Duodenal mucosa (tissue), 2 donors: ENCODE measurements at regions not wholly inside any gene's neighbourhood (a gene's known extent, or its start where the extent isn't known, plus 50 kb on each side); places are given as distances from the start of the nearest gene placed in this dataset.

Source experiments
- H3K27ac ChIP-seq: one replicate; pipeline ENCODE4 v1.7.0; 2013; ENCODE audit warnings: low read depth, low read length
- H3K27me3 ChIP-seq, 2 donors: one replicate each; pipeline ENCODE4 v1.7.0; 2013; ENCODE audit warnings: low read length in 2 of 2, control low read depth in 1 of 2; ENCODE audit not compliant: insufficient read depth in 2 of 2, control insufficient read depth in 1 of 2
- H3K36me3 ChIP-seq, 2 donors: one replicate each; pipeline ENCODE4 v1.7.0; 2013; ENCODE audit warnings: low read length in 2 of 2, control low read depth in 1 of 2; ENCODE audit not compliant: insufficient read depth in 2 of 2, control insufficient read depth in 1 of 2
- H3K4me1 ChIP-seq, 2 donors: one replicate each; pipeline ENCODE4 v1.7.0; 2013; ENCODE audit warnings: low read length in 2 of 2, control low read depth in 1 of 2; ENCODE audit not compliant: insufficient read depth in 2 of 2, control insufficient read depth in 1 of 2
- H3K4me3 ChIP-seq, 2 donors: one replicate each; pipeline ENCODE4 v1.7.0; 2013; ENCODE audit warnings: low read length in 2 of 2, low read depth in 1 of 2
- H3K9ac ChIP-seq, 2 donors: one replicate each; pipeline ENCODE4 v1.7.0; 2013; ENCODE audit warnings: low read length in 2 of 2, low read depth in 1 of 2
- H3K9me3 ChIP-seq, 2 donors: one replicate each; pipeline ENCODE4 v1.7.0; 2013; ENCODE audit warnings: low read length in 2 of 2, control low read depth in 1 of 2; ENCODE audit not compliant: control insufficient read depth in 1 of 2

- Histone ChIP-seq H3K36me3 (no peaks in the 10 kb centered on the region), H3K27ac (no peak overlapping the region), H3K4me3 (no peak overlapping the region), H3K9me3 (no peaks in the 10 kb centered on the region), H3K27me3 (no peaks in the 10 kb centered on the region), H3K4me1 (no peaks in the 10 kb centered on the region), H3K9ac (no peak overlapping the region)
Observed at GRCh38 chrY:12610861-12611260, 90.2 kb upstream of the USP9Y start.

GRCh38 chrY:12615733-12616446, 85.1 kb upstream of the USP9Y start:
- Histone ChIP-seq H3K27me3 (no peaks in the 10 kb centered on the region), H3K9me3 (no peaks in the 10 kb centered on the region), H3K36me3 (no peaks in the 10 kb centered on the region), H3K9ac (no peak overlapping the region), H3K27ac (no peak overlapping the region), H3K4me3 (no peak overlapping the region), H3K4me1 (no peaks in the 10 kb centered on the region)

GRCh38 chrY:12621454-12622081, 79.5 kb upstream of the USP9Y start:
- no peaks in the 10 kb centered on the region for H3K4me1 ChIP-seq
- H3K4me3 ChIP-seq: no peak overlapping the region
- H3K36me3 ChIP-seq: no peaks in the 10 kb centered on the region
- H3K27ac ChIP-seq: no peak overlapping the region
- H3K9ac ChIP-seq: no peak overlapping the region
- no peaks in the 10 kb centered on the region for H3K27me3 ChIP-seq
- H3K9me3 ChIP-seq: no peaks in the 10 kb centered on the region

GRCh38 chrY:12623204-12623603, 77.8 kb upstream of the USP9Y start:
- Histone ChIP-seq H3K4me1 (no peaks in the 10 kb centered on the region), H3K27me3 (no peaks in the 10 kb centered on the region), H3K9me3 (no peaks in the 10 kb centered on the region), H3K4me3 (no peak overlapping the region), H3K27ac (no peak overlapping the region), H3K36me3 (no peaks in the 10 kb centered on the region), H3K9ac (no peak overlapping the region)

- Histone ChIP-seq H3K4me3 (no peak overlapping the region), H3K4me1 (peaks cover 5 to 8% of the 10 kb centered on the region in 2 donors), H3K9ac (no peak overlapping the region), H3K36me3 (no peaks in the 10 kb centered on the region), H3K9me3 (no peaks in the 10 kb centered on the region), H3K27ac (no peak overlapping the region), H3K27me3 (no peaks in the 10 kb centered on the region)
Observed at GRCh38 chrY:12642986-12643385, 58.0 kb upstream of the USP9Y start.

GRCh38 chrY:12643693-12644348, 57.2 kb upstream of the USP9Y start:
- Histone ChIP-seq H3K27ac (no peak overlapping the region), H3K27me3 (no peaks in the 10 kb centered on the region), H3K36me3 (no peaks in the 10 kb centered on the region), H3K9ac (no peak overlapping the region), H3K9me3 (no peaks in the 10 kb centered on the region), H3K4me3 (no peak overlapping the region), H3K4me1 (peaks cover 5 to 8% of the 10 kb centered on the region in 2 donors)

GRCh38 chrY:12651095-12651494, 49.9 kb upstream of the USP9Y start:
- no peaks in the 10 kb centered on the region for H3K9me3 ChIP-seq
- H3K9ac ChIP-seq: no peak overlapping the region
- H3K27ac ChIP-seq: no peak overlapping the region
- no peaks in the 10 kb centered on the region for H3K27me3 ChIP-seq
- no peaks in the 10 kb centered on the region for H3K4me1 ChIP-seq
- no peaks in the 10 kb centered on the region for H3K36me3 ChIP-seq
- H3K4me3 ChIP-seq: no peak overlapping the region
